Astrocyte of the hippocampus (primary cell): ENCODE measurements at regions not wholly inside any gene's neighbourhood (a gene's known extent, or its start where the extent isn't known, plus 50 kb on each side); places are given as distances from the start of the nearest gene placed in this dataset.

Source experiments
- DNase-seq: peaks from one replicate; pipeline ENCODE4 v3.0.0; 2011; ENCODE audit warnings: low read depth, low spot score

- DNase-seq: peak; percentile 7
These were observed 868.6 kb upstream of the SEMA6D start for GRCh38 chr15:46848704-46849103.

GRCh38 chr15:46853600-46853999 lies 863.7 kb upstream of the SEMA6D start:
- no peak for DNase-seq

- DNase-seq: peak; percentile 1
These were observed 862.7 kb upstream of the SEMA6D start for GRCh38 chr15:46854564-46854963.

- DNase-seq: no peak
These were observed 861.9 kb upstream of the SEMA6D start for GRCh38 chr15:46855388-46855787.

GRCh38 chr15:46856839-46857502 lies 860.3 kb upstream of the SEMA6D start:
- peak; percentile 2 for DNase-seq

- DNase-seq: no peak
These were observed 859.2 kb upstream of the SEMA6D start for GRCh38 chr15:46858150-46858549.

GRCh38 chr15:46861796-46862195 lies 855.5 kb upstream of the SEMA6D start:
- DNase-seq: no peak

- DNase-seq: no peak
These were observed 852.1 kb upstream of the SEMA6D start for GRCh38 chr15:46865155-46865554.

- no peak for DNase-seq
These were observed 844.9 kb upstream of the SEMA6D start for GRCh38 chr15:46872286-46872980.

GRCh38 chr15:46872981-46873330 lies 844.3 kb upstream of the SEMA6D start:
- no peak for DNase-seq

GRCh38 chr15:46879032-46879770 lies 838.1 kb upstream of the SEMA6D start:
- no peak for DNase-seq

GRCh38 chr15:46880791-46881190 lies 836.5 kb upstream of the SEMA6D start:
- DNase-seq: no peak

- no peak for DNase-seq
These were observed 824.6 kb upstream of the SEMA6D start for GRCh38 chr15:46892621-46893160.

GRCh38 chr15:46894644-46895043 lies 822.7 kb upstream of the SEMA6D start:
- no peak for DNase-seq

GRCh38 chr15:46897266-46897665 lies 820.0 kb upstream of the SEMA6D start:
- no peak for DNase-seq

GRCh38 chr15:46901001-46901400 lies 816.3 kb upstream of the SEMA6D start:
- no peak for DNase-seq

- no peak for DNase-seq
These were observed 799.5 kb upstream of the SEMA6D start for GRCh38 chr15:46917721-46918252.

- no peak for DNase-seq
These were observed 798.7 kb upstream of the SEMA6D start for GRCh38 chr15:46918462-46919140.

GRCh38 chr15:46921891-46922290 lies 795.4 kb upstream of the SEMA6D start:
- DNase-seq: no peak

- DNase-seq: no peak
These were observed 786.9 kb upstream of the SEMA6D start for GRCh38 chr15:46930426-46930825.

GRCh38 chr15:46933332-46933731 lies 784.0 kb upstream of the SEMA6D start:
- DNase-seq: no peak

GRCh38 chr15:46934851-46935250 lies 782.5 kb upstream of the SEMA6D start:
- DNase-seq: no peak
